HG03108 (cell line): ENCODE measurements at regions not wholly inside any gene's neighbourhood (a gene's known extent, or its start where the extent isn't known, plus 50 kb on each side); places are given as distances from the start of the nearest gene placed in this dataset.

Experiments
- ATAC-seq: cut with Tn5 transposase; IDR thresholded peaks from one replicate; pipeline ENCODE4 v1.9.1; 2021; ENCODE audit warnings: moderate library complexity; ENCODE audit not compliant: unreplicated experiment

- ATAC-seq, result no peak
These were observed 481.4 kb downstream of the ETS1 start for GRCh38 chr11:128105950-128106349.

- no peak for ATAC-seq
These were observed 481.8 kb downstream of the ETS1 start for GRCh38 chr11:128105511-128105910.

- ATAC-seq, result no peak
These were observed 484.0 kb downstream of the ETS1 start for GRCh38 chr11:128103278-128103873.

- ATAC-seq, result no peak
These were observed 488.6 kb downstream of the ETS1 start for GRCh38 chr11:128098781-128099180.

- no peak for ATAC-seq
These were observed 491.8 kb downstream of the ETS1 start for GRCh38 chr11:128095466-128095981.

- no peak for ATAC-seq
These were observed 493.7 kb downstream of the ETS1 start for GRCh38 chr11:128093689-128094088.

GRCh38 chr11:128089962-128090361 lies 497.4 kb downstream of the ETS1 start:
- ATAC-seq, result no peak

GRCh38 chr11:128086794-128087193 lies 500.6 kb downstream of the ETS1 start:
- no peak for ATAC-seq

- ATAC-seq, result no peak
These were observed 502.1 kb downstream of the ETS1 start for GRCh38 chr11:128085276-128085675.

- no peak for ATAC-seq
These were observed 504.8 kb downstream of the ETS1 start for GRCh38 chr11:128082574-128082973.

- ATAC-seq, result no peak
These were observed 517.7 kb downstream of the ETS1 start for GRCh38 chr11:128069665-128070064.

GRCh38 chr11:128067780-128068179 lies 519.6 kb downstream of the ETS1 start:
- ATAC-seq, result no peak

- no peak for ATAC-seq
These were observed 521.0 kb downstream of the ETS1 start for GRCh38 chr11:128066399-128066798.

- no peak for ATAC-seq
These were observed 526.0 kb downstream of the ETS1 start for GRCh38 chr11:128061281-128061871.

GRCh38 chr11:128058580-128059208 lies 528.7 kb downstream of the ETS1 start:
- no peak for ATAC-seq

- ATAC-seq, result no peak
These were observed 529.5 kb downstream of the ETS1 start for GRCh38 chr11:128057786-128058395.

GRCh38 chr11:128055576-128056217 lies 531.7 kb downstream of the ETS1 start:
- no peak for ATAC-seq

- ATAC-seq, result peak; percentile 60
These were observed 533.1 kb downstream of the ETS1 start for GRCh38 chr11:128053981-128054931.

GRCh38 chr11:128052912-128053641 lies 534.3 kb downstream of the ETS1 start:
- no peak for ATAC-seq

GRCh38 chr11:128048121-128048520 lies 539.2 kb downstream of the ETS1 start:
- no peak for ATAC-seq
